ENCODE measurements at regions not wholly inside any gene's neighbourhood (a gene's known extent, or its start where the extent isn't known, plus 50 kb on each side); places are given as distances from the start of the nearest gene placed in this dataset.

GRCh38 chr1:228922722-228923376 lies 187.6 kb downstream of the RHOU start:
- H3K4me1 ChIP-seq: peaks cover 0 to 24% (median 0%) of the 10 kb centered on the region in 12 donors
- no peak for TF ChIP-seq POLR2A (IDR thresholded peaks at IDR 0.05)
- TF ChIP-seq CTCF (IDR thresholded peaks at IDR 0.05): no peak
- intact Hi-C loops (cut with DNase I): loop anchor here in 1 of 10 donors (10.0 kb wide), 1 partner anchor 168 kb away; no protein-coding TSS in a partner anchor
- no peak overlapping the region for H3K27ac ChIP-seq
- no peak overlapping the region for H3K4me3 ChIP-seq
- no peaks in the 10 kb centered on the region for H3K27me3 ChIP-seq
- peaks cover 0 to 13% (median 0%) of the 10 kb centered on the region in 12 donors for H3K9me3 ChIP-seq
- no peak for ATAC-seq
- no peak for DNase-seq
- H3K36me3 ChIP-seq: no peaks in the 10 kb centered on the region
- WGBS, 4 donors: 85 to 91% (median 89%) methylated on average over 5 of the region's 5 CpGs

GRCh38 chr1:228923973-228924686 lies 188.9 kb downstream of the RHOU start:
- no peak overlapping the region for H3K4me3 ChIP-seq
- H3K4me1 ChIP-seq: peaks cover 0 to 24% (median 0%) of the 10 kb centered on the region in 12 donors
- ATAC-seq: no peak
- WGBS, 4 donors: 85 to 92% (median 90%) methylated on average over 4 of the region's 4 CpGs
- no peak for TF ChIP-seq POLR2A (IDR thresholded peaks at IDR 0.05)
- TF ChIP-seq CTCF (IDR thresholded peaks at IDR 0.05): no peak
- DNase-seq: no peak
- no peaks in the 10 kb centered on the region for H3K36me3 ChIP-seq
- H3K27me3 ChIP-seq: no peaks in the 10 kb centered on the region
- H3K27ac ChIP-seq: no peak overlapping the region
- intact Hi-C loops (cut with DNase I): loop anchor here in 1 of 10 donors (10.0 kb wide), 1 partner anchor 169 kb away; no protein-coding TSS in a partner anchor
- peaks cover 0 to 14% (median 0%) of the 10 kb centered on the region in 12 donors for H3K9me3 ChIP-seq

- H3K4me1 ChIP-seq: peaks cover 0 to 8% (median 0%) of the 10 kb centered on the region in 12 donors
- no peak overlapping the region for H3K27ac ChIP-seq
- no peak for TF ChIP-seq POLR2A (IDR thresholded peaks at IDR 0.05)
- TF ChIP-seq CTCF (IDR thresholded peaks at IDR 0.05): no peak
- intact Hi-C loops (cut with DNase I): loop anchor here in 1 of 10 donors (10.0 kb wide), 1 partner anchor 171 kb away; no protein-coding TSS in a partner anchor
- no peaks in the 10 kb centered on the region for H3K27me3 ChIP-seq
- no peak overlapping the region for H3K4me3 ChIP-seq
- no peak for ATAC-seq
- no peaks in the 10 kb centered on the region for H3K36me3 ChIP-seq
- peaks cover 0 to 26% (median 0%) of the 10 kb centered on the region in 12 donors for H3K9me3 ChIP-seq
- 88 to 92% (median 89%) methylated on average over 3 of the region's 3 CpGs for WGBS, 4 donors
- no peak for DNase-seq
Measured at GRCh38 chr1:228925691-228926090, 190.4 kb downstream of the RHOU start.

GRCh38 chr1:228927421-228927820 lies 192.1 kb downstream of the RHOU start:
- no peak overlapping the region for H3K4me3 ChIP-seq
- WGBS, 4 donors: 51 to 66% (median 60%) methylated on average over 4 of the region's 4 CpGs

More at GRCh38 chr1:228927421-228927820, 192.1 kb downstream of the RHOU start:
- TF ChIP-seq CTCF (IDR thresholded peaks at IDR 0.05) (no peak), POLR2A (IDR thresholded peaks at IDR 0.05) (no peak)
- DNase-seq (no peak), ATAC-seq (no peak)
- no peak overlapping the region for H3K27ac ChIP-seq
- peaks cover 0 to 5% (median 0%) of the 10 kb centered on the region in 12 donors for H3K4me1 ChIP-seq
- intact Hi-C loops (cut with DNase I): loop anchor here in 1 of 10 donors (10.0 kb wide), 1 partner anchor 173 kb away; no protein-coding TSS in a partner anchor
- peaks cover 0 to 26% (median 0%) of the 10 kb centered on the region in 12 donors for H3K9me3 ChIP-seq
- H3K36me3 ChIP-seq: no peaks in the 10 kb centered on the region
- H3K27me3 ChIP-seq: peaks cover 0 to 3% (median 0%) of the 10 kb centered on the region in 9 donors
